Mesenchymal stem cell (in vitro differentiated cells and primary cell): ENCODE measurements at regions not wholly inside any gene's neighbourhood (a gene's known extent, or its start where the extent isn't known, plus 50 kb on each side); places are given as distances from the start of the nearest gene placed in this dataset.

Source experiments
- DNase-seq: peaks from one replicate; pipeline ENCODE4 v3.0.0-alpha.2; 2013
- H2AFZ ChIP-seq: one replicate; pipeline ENCODE4 v1.6.1; 2013; ENCODE audit warnings: low read depth, mild to moderate bottlenecking, control low read depth, inconsistent platforms, low read length, moderate library complexity
- H2AK5ac ChIP-seq: 2 replicates; pipeline ENCODE4 v1.6.1; 2013; ENCODE audit warnings: low read length, moderate library complexity, mild to moderate bottlenecking, inconsistent platforms; ENCODE audit not compliant: severe bottlenecking
- H2BK120ac ChIP-seq: one replicate; pipeline ENCODE4 v1.6.1; 2013; ENCODE audit warnings: low read depth, mild to moderate bottlenecking, inconsistent platforms, low read length, moderate library complexity
- H2BK12ac ChIP-seq, 2 experiments: one replicate each; pipeline ENCODE4 v1.6.1; 2013; ENCODE audit warnings: inconsistent platforms in 2 of 2, low read length in 2 of 2, mild to moderate bottlenecking in 2 of 2, moderate library complexity in 2 of 2, control low read depth in 1 of 2
- H2BK15ac ChIP-seq: one replicate; pipeline ENCODE4 v1.6.1; 2013; ENCODE audit warnings: mild to moderate bottlenecking, low read depth, inconsistent platforms; ENCODE audit not compliant: poor library complexity, severe bottlenecking
- H2BK5ac ChIP-seq: 2 replicates; pipeline ENCODE4 v1.6.1; 2013; ENCODE audit warnings: low read depth, mild to moderate bottlenecking, low read length, control low read depth, inconsistent platforms; ENCODE audit not compliant: poor library complexity, severe bottlenecking
- H3K14ac ChIP-seq, 2 experiments: one replicate each; pipeline ENCODE4 v1.6.1; 2013; ENCODE audit warnings: inconsistent platforms in 2 of 2, low read length in 2 of 2, control low read depth in 1 of 2, mild to moderate bottlenecking in 1 of 2, moderate library complexity in 1 of 2
- H3K18ac ChIP-seq, 2 experiments: one replicate each; pipeline ENCODE4 v1.6.1; 2013; ENCODE audit warnings: inconsistent platforms in 2 of 2, low read length in 2 of 2, control low read depth in 1 of 2, low read depth in 1 of 2, mild to moderate bottlenecking in 1 of 2
- H3K23ac ChIP-seq, 2 experiments: one replicate each; pipeline ENCODE4 v1.6.1; 2013; ENCODE audit warnings: inconsistent platforms in 2 of 2, low read length in 2 of 2, mild to moderate bottlenecking in 2 of 2, moderate library complexity in 2 of 2, control low read depth in 1 of 2
- H3K27ac ChIP-seq: 2 replicates; pipeline ENCODE4 v1.5.1; 2013; ENCODE audit warnings: mild to moderate bottlenecking, moderate library complexity, low read length, control low read depth, inconsistent platforms; ENCODE audit not compliant: poor library complexity, severe bottlenecking
- H3K27me3 ChIP-seq, 2 experiments: 2 replicates each; pipeline versions ENCODE4 v1.6.1 to v1.7.0; 2013; ENCODE audit warnings: low read length in 2 of 2, mild to moderate bottlenecking in 2 of 2, moderate library complexity in 2 of 2, control low read depth in 1 of 2, inconsistent platforms in 1 of 2; ENCODE audit not compliant: control insufficient read depth in 1 of 2, insufficient read depth in 1 of 2
- H3K36me3 ChIP-seq, 2 experiments: 2 replicates each; pipeline versions ENCODE4 v1.6.1 to v1.7.0; 2013; ENCODE audit warnings: low read length in 2 of 2, control low read depth in 1 of 2, inconsistent platforms in 1 of 2, low read depth in 1 of 2, mild to moderate bottlenecking in 1 of 2; ENCODE audit not compliant: insufficient read depth in 2 of 2, control insufficient read depth in 1 of 2
- H3K4ac ChIP-seq, 2 experiments: one replicate each; pipeline ENCODE4 v1.6.1; 2013; ENCODE audit warnings: inconsistent platforms in 2 of 2, low read length in 2 of 2, mild to moderate bottlenecking in 2 of 2, moderate library complexity in 2 of 2, control low read depth in 1 of 2, low read depth in 1 of 2
- H3K4me1 ChIP-seq: 2 replicates; pipeline ENCODE4 v1.6.1; 2013; ENCODE audit warnings: low read depth, low read length, control low read depth; ENCODE audit not compliant: control insufficient read depth, insufficient read depth
- H3K4me2 ChIP-seq: 2 replicates; pipeline ENCODE4 v1.6.1; 2013; ENCODE audit warnings: low read length, mild to moderate bottlenecking, inconsistent platforms; ENCODE audit not compliant: poor library complexity, severe bottlenecking
- H3K4me3 ChIP-seq, 2 experiments: 2 replicates each; pipeline versions ENCODE4 v1.5.1 to v1.7.0; 2013; ENCODE audit warnings: low read length in 2 of 2, mild to moderate bottlenecking in 2 of 2, control low read depth in 1 of 2, low read depth in 1 of 2; ENCODE audit not compliant: insufficient read depth in 1 of 2
- H3K79me1 ChIP-seq: replicated peaks from 2 replicates; pipeline ENCODE4 v1.6.1; 2013; ENCODE audit warnings: mild to moderate bottlenecking, control low read depth, low read length, inconsistent platforms; ENCODE audit not compliant: poor library complexity, severe bottlenecking
- H3K9ac ChIP-seq: 2 replicates; pipeline ENCODE4 v1.7.0; 2013; ENCODE audit warnings: mild to moderate bottlenecking, low read length, moderate library complexity
- H3K9me3 ChIP-seq: 2 replicates; pipeline ENCODE4 v1.7.0; 2013; ENCODE audit warnings: mild to moderate bottlenecking, low read length; ENCODE audit not compliant: control insufficient read depth
- H4K8ac ChIP-seq: one replicate; pipeline ENCODE4 v1.6.1; 2013; ENCODE audit warnings: inconsistent platforms, mild to moderate bottlenecking, low read length, moderate library complexity
- H4K91ac ChIP-seq: one replicate; pipeline ENCODE4 v1.6.1; 2013; ENCODE audit warnings: mild to moderate bottlenecking, low read length, inconsistent platforms
- whole genome bisulfite sequencing: methylation state at CpG from one replicate; pipeline ENCODE4 v1.1.7; 2013; ENCODE audit warnings: mixed read lengths; 5-methylcytosine and 5-hydroxymethylcytosine counted together

DNA sequence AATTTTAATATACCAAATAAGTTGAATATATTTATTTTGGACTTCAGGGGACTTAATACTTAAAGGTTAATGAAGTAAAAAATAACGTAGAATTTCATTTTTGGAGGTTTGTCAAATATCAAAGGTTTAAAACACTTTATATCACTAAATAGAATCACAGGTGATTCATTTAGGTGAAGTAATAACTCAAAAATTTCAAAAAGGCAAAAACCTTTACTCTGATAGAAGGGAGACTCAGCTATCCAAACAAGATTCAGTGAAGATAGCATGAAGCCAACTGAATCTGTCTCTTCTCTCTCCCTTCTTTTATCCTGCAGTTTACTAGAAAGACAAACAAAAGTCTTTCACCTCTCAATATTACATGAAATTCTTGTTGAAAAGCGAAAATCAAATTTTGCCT is 110.2 kb upstream of the CYSLTR1 start:
- H2AFZ ChIP-seq: no peak overlapping the region
- no peak overlapping the region for H3K27ac ChIP-seq
- no peak overlapping the region for H3K14ac ChIP-seq
- H3K79me1 ChIP-seq: no peaks in the 10 kb centered on the region
- H3K4me1 ChIP-seq: no peaks in the 10 kb centered on the region
- no peak overlapping the region for H2BK15ac ChIP-seq
- no peak overlapping the region for H3K4me2 ChIP-seq
- no peaks in the 10 kb centered on the region for H3K9me3 ChIP-seq
- no peak overlapping the region for H3K4ac ChIP-seq
- H3K36me3 ChIP-seq: no peaks in the 10 kb centered on the region
- no peak overlapping the region for H2AK5ac ChIP-seq
- H3K23ac ChIP-seq: no peak overlapping the region
- WGBS: no CpG with 5 or more reads among the region's 2 CpGs
- H4K91ac ChIP-seq: no peak overlapping the region
- H2BK12ac ChIP-seq: no peak overlapping the region
- no peak overlapping the region for H3K18ac ChIP-seq
- no peak overlapping the region for H2BK5ac ChIP-seq
- no peaks in the 10 kb centered on the region for H3K27me3 ChIP-seq
- DNase-seq: no peak
- H3K9ac ChIP-seq: no peak overlapping the region
- H3K4me3 ChIP-seq: no peak overlapping the region
- no peak overlapping the region for H2BK120ac ChIP-seq
- no peak overlapping the region for H4K8ac ChIP-seq

GRCh38 chrX:78429172-78429571 is 101.8 kb upstream of the CYSLTR1 start:
- no peak overlapping the region for H2BK120ac ChIP-seq
- H3K27me3 ChIP-seq: no peaks in the 10 kb centered on the region
- H3K23ac ChIP-seq: no peak overlapping the region
- H4K8ac ChIP-seq: no peak overlapping the region
- no peak overlapping the region for H3K4me2 ChIP-seq
- H3K14ac ChIP-seq: no peak overlapping the region
- H2AFZ ChIP-seq: no peak overlapping the region
- H3K79me1 ChIP-seq: no peaks in the 10 kb centered on the region
- H2BK15ac ChIP-seq: no peak overlapping the region
- H4K91ac ChIP-seq: no peak overlapping the region
- H3K27ac ChIP-seq: no peak overlapping the region
- no peak overlapping the region for H2BK12ac ChIP-seq
- no peak overlapping the region for H2AK5ac ChIP-seq
- no peak overlapping the region for H3K9ac ChIP-seq
- H2BK5ac ChIP-seq: no peak overlapping the region
- no peaks in the 10 kb centered on the region for H3K4me1 ChIP-seq
- no CpG with 5 or more reads among the region's 3 CpGs for WGBS
- no peak for DNase-seq
- no peak overlapping the region for H3K18ac ChIP-seq
- H3K4ac ChIP-seq: no peak overlapping the region
- peaks cover 3% of the 10 kb centered on the region for H3K9me3 ChIP-seq
- no peaks in the 10 kb centered on the region for H3K36me3 ChIP-seq
- H3K4me3 ChIP-seq: no peak overlapping the region

- Histone ChIP-seq H3K9me3 (peaks cover 4% of the 10 kb centered on the region), H3K4me1 (no peaks in the 10 kb centered on the region), H2BK5ac (no peak overlapping the region), H3K4me3 (no peak overlapping the region), H3K36me3 (no peaks in the 10 kb centered on the region), H4K8ac (no peak overlapping the region), H3K9ac (no peak overlapping the region), H2BK15ac (no peak overlapping the region), H2BK120ac (no peak overlapping the region), H3K27ac (no peak overlapping the region), H3K23ac (no peak overlapping the region), H2AK5ac (no peak overlapping the region), H3K18ac (no peak overlapping the region), H2BK12ac (no peak overlapping the region), H2AFZ (no peak overlapping the region), H3K14ac (no peak overlapping the region), H3K79me1 (no peaks in the 10 kb centered on the region), H3K27me3 (no peaks in the 10 kb centered on the region), H3K4ac (no peak overlapping the region), H4K91ac (no peak overlapping the region), H3K4me2 (no peak overlapping the region)
- DNase-seq: no peak
- 72% methylated on average over 1 of the region's 2 CpGs for WGBS
Measured at GRCh38 chrX:78388663-78389062, 61.3 kb upstream of the CYSLTR1 start.

DNA sequence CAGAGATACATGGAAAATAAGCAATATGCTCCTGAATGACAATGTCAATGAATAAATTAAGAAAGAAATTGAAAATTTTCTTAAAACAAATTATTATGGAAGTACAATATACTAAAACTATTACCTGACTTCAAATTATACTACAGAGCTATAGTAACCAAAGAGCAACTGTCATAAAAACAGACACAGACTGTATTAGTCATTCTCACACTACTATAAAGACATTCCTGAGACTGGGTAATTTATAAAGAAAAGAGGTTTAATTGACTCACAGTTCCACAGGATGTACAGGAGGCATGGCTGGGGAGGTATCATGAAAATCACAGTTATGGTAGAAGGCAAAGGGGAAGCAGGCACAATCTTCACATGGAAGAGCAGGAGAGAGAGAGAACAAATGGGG is 60.0 kb upstream of the CYSLTR1 start:
- H3K14ac ChIP-seq: no peak overlapping the region
- no peak overlapping the region for H2AK5ac ChIP-seq

More for the DNA sequence above, 60.0 kb upstream of the CYSLTR1 start:
- Histone ChIP-seq H3K4me2 (no peak overlapping the region), H3K79me1 (no peaks in the 10 kb centered on the region), H2BK5ac (no peak overlapping the region), H3K36me3 (no peaks in the 10 kb centered on the region), H3K4ac (no peak overlapping the region), H2BK15ac (no peak overlapping the region), H2BK12ac (no peak overlapping the region), H4K91ac (no peak overlapping the region), H2BK120ac (no peak overlapping the region), H3K4me1 (no peaks in the 10 kb centered on the region), H3K9ac (no peak overlapping the region), H3K27me3 (no peaks in the 10 kb centered on the region), H3K23ac (no peak overlapping the region), H4K8ac (no peak overlapping the region), H3K27ac (no peak overlapping the region), H3K18ac (no peak overlapping the region), H2AFZ (no peak overlapping the region), H3K9me3 (peaks cover 4% of the 10 kb centered on the region), H3K4me3 (no peak overlapping the region)
- no peak for DNase-seq
